ENCODE measurements at regions not wholly inside any gene's neighbourhood (a gene's known extent, or its start where the extent isn't known, plus 50 kb on each side); places are given as distances from the start of the nearest gene placed in this dataset.

GRCh38 chr9:79945016-79945415, 373.3 kb downstream of the TLE4 start:
- H2BK12ac ChIP-seq (ENCODE audit: insufficient read length, low read depth, low read length), result no peak overlapping the region
- H3K9me3 ChIP-seq (ENCODE audit: control insufficient read depth, low read depth, low read length), result no peaks in the 10 kb centered on the region
- no peaks in the 10 kb centered on the region for H3K4me1 ChIP-seq (ENCODE audit: insufficient read depth, low read length)
- H2BK120ac ChIP-seq (ENCODE audit: low read depth, low read length, poor library complexity, severe bottlenecking), result no peak overlapping the region
- no peak overlapping the region for H3K4me2 ChIP-seq (ENCODE audit: insufficient read depth, insufficient read length, low read length)
- H3K4me1 Mint-ChIP-seq, result no peaks in the 10 kb centered on the region; a peak in 1 of 4 replicates
- H2AFZ ChIP-seq (ENCODE audit: low read length), result no peak overlapping the region
- no peak for DNase-seq
- H3K23ac ChIP-seq (ENCODE audit: insufficient read length, low read depth, low read length), result no peak overlapping the region
- H2AK5ac ChIP-seq (ENCODE audit: insufficient read length, low read length), result no peak overlapping the region
- no peak overlapping the region for H2BK20ac ChIP-seq (ENCODE audit: low read depth, low read length, poor library complexity, severe bottlenecking)
- H3K4ac ChIP-seq (ENCODE audit: low read depth, low read length), result no peak overlapping the region
- H4K8ac ChIP-seq (replicated peaks; ENCODE audit: insufficient read length, low read depth, low read length), result no peak overlapping the region
- H3K14ac ChIP-seq (ENCODE audit: insufficient read depth, low read length), result no peak overlapping the region
- no peaks in the 10 kb centered on the region; the same call in 1 of the 2 replicates for H3K27me3 Mint-ChIP-seq (ENCODE audit: low read depth)
- no peaks in the 10 kb centered on the region for H3K9me3 Mint-ChIP-seq
- H3K79me1 ChIP-seq (ENCODE audit: insufficient read depth, low read depth, low read length, poor library complexity, severe bottlenecking), result no peaks in the 10 kb centered on the region
- H3K9ac ChIP-seq (ENCODE audit: extremely low read depth, insufficient read length, low read length), result no peak overlapping the region
- no peak overlapping the region for H2BK5ac ChIP-seq (ENCODE audit: insufficient read length, low read length)
- no CpG with 5 or more reads among the region's 1 CpG for WGBS (ENCODE audit: extremely low coverage, insufficient read length, low lambda C conversion rate)
- no peak overlapping the region for H3K27ac ChIP-seq (ENCODE audit: insufficient read length, low read depth, low read length)
- no peak overlapping the region for H3K56ac ChIP-seq (ENCODE audit: insufficient read length, low read depth, low read length)
- no peak for TF ChIP-seq CTCF (conservative IDR thresholded peaks at IDR 0.05)
- no peak overlapping the region for H2BK15ac ChIP-seq (ENCODE audit: low read depth, low read length)
- H3K27ac Mint-ChIP-seq, result no peak overlapping the region
- H4K5ac ChIP-seq (ENCODE audit: insufficient read length, low read depth, low read length), result no peak overlapping the region
- H3T11ph ChIP-seq (ENCODE audit: low read length), result no peak overlapping the region
- no peaks in the 10 kb centered on the region for H3K79me2 ChIP-seq (ENCODE audit: insufficient read depth, low read length)
- H4K91ac ChIP-seq (ENCODE audit: insufficient read length, low read depth, low read length), result no peak overlapping the region
- no peaks in the 10 kb centered on the region for H4K20me1 ChIP-seq (ENCODE audit: control insufficient read depth, insufficient read depth, insufficient read length)
- no peaks in the 10 kb centered on the region for H3K36me3 Mint-ChIP-seq (ENCODE audit: insufficient read depth in 1 of 3, low read depth in 3 of 3)
- H3K27me3 ChIP-seq (ENCODE audit: insufficient read depth, low read length), result no peaks in the 10 kb centered on the region
- no peak overlapping the region for H3K4me3 Mint-ChIP-seq
- H3K23me2 ChIP-seq (ENCODE audit: insufficient read length, low read depth, low read length, poor library complexity, severe bottlenecking), result no peaks in the 10 kb centered on the region
- no peak overlapping the region for H3K18ac ChIP-seq (ENCODE audit: insufficient read length, low read depth, low read length)

All from H9 (cell line).